ENCODE measurements at regions not wholly inside any gene's neighbourhood (a gene's known extent, or its start where the extent isn't known, plus 50 kb on each side); places are given as distances from the start of the nearest gene placed in this dataset.

- DNase-seq = no peak
- Histone ChIP-seq H3K4ac (ENCODE audit: low read depth, low read length) (no peak overlapping the region), H3K27ac (ENCODE audit: insufficient read length, low read depth, low read length) (no peak overlapping the region), H2BK12ac (ENCODE audit: insufficient read length, low read depth, low read length) (no peak overlapping the region), H2BK5ac (ENCODE audit: insufficient read length, low read length) (no peak overlapping the region), H3K18ac (ENCODE audit: insufficient read length, low read depth, low read length) (no peak overlapping the region), H4K91ac (ENCODE audit: insufficient read length, low read depth, low read length) (no peak overlapping the region), H2BK120ac (ENCODE audit: low read depth, low read length, poor library complexity, severe bottlenecking) (no peak overlapping the region), H3K27me3 (ENCODE audit: insufficient read depth, low read length) (no peaks in the 10 kb centered on the region), H3K4me1 (ENCODE audit: insufficient read depth, low read length) (no peaks in the 10 kb centered on the region), H3K23ac (ENCODE audit: insufficient read length, low read depth, low read length) (no peak overlapping the region), H3K79me2 (ENCODE audit: insufficient read depth, low read length) (no peaks in the 10 kb centered on the region), H3K9ac (ENCODE audit: extremely low read depth, insufficient read length, low read length) (no peak overlapping the region), H2AK5ac (ENCODE audit: insufficient read length, low read length) (no peak overlapping the region), H2BK20ac (ENCODE audit: low read depth, low read length, poor library complexity, severe bottlenecking) (no peak overlapping the region), H3K56ac (ENCODE audit: insufficient read length, low read depth, low read length) (no peak overlapping the region), H4K5ac (ENCODE audit: insufficient read length, low read depth, low read length) (no peak overlapping the region), H2BK15ac (ENCODE audit: low read depth, low read length) (no peak overlapping the region), H2AFZ (ENCODE audit: low read length) (no peak overlapping the region), H3K14ac (ENCODE audit: insufficient read depth, low read length) (no peak overlapping the region), H3T11ph (ENCODE audit: low read length) (no peak overlapping the region), H3K4me2 (ENCODE audit: insufficient read depth, insufficient read length, low read length) (no peak overlapping the region), H3K79me1 (ENCODE audit: insufficient read depth, low read depth, low read length, poor library complexity, severe bottlenecking) (no peaks in the 10 kb centered on the region), H4K20me1 (ENCODE audit: control insufficient read depth, insufficient read depth, insufficient read length) (no peaks in the 10 kb centered on the region), H4K8ac (replicated peaks; ENCODE audit: insufficient read length, low read depth, low read length) (no peak overlapping the region), H3K9me3 (ENCODE audit: control insufficient read depth, low read depth, low read length) (no peaks in the 10 kb centered on the region), H3K23me2 (ENCODE audit: insufficient read length, low read depth, low read length, poor library complexity, severe bottlenecking) (no peaks in the 10 kb centered on the region)
- H3K27ac Mint-ChIP-seq = no peak overlapping the region
- no peaks in the 10 kb centered on the region for H3K36me3 Mint-ChIP-seq (ENCODE audit: insufficient read depth in 1 of 3, low read depth in 3 of 3)
- no peaks in the 10 kb centered on the region for H3K4me1 Mint-ChIP-seq
- H3K27me3 Mint-ChIP-seq (ENCODE audit: low read depth) = no peaks in the 10 kb centered on the region
- no CpG with 5 or more reads among the region's 3 CpGs for WGBS (ENCODE audit: extremely low coverage, insufficient read length, low lambda C conversion rate)
- no peak for TF ChIP-seq CTCF (conservative IDR thresholded peaks at IDR 0.05)
- H3K9me3 Mint-ChIP-seq = no peaks in the 10 kb centered on the region
- no peak overlapping the region for H3K4me3 Mint-ChIP-seq
Measured at GRCh38 chr2:173814306-173814705, 150.9 kb downstream of the SP3 start.
